OCI-LY3 (cell line): ENCODE measurements at regions not wholly inside any gene's neighbourhood (a gene's known extent, or its start where the extent isn't known, plus 50 kb on each side); places are given as distances from the start of the nearest gene placed in this dataset.

Experiments used
- H2AFZ ChIP-seq: fragments of 200-600, 300-600 bp; shearing (Covaris generic); 2 replicates; pipeline ENCODE4 v1.6.0; 2014; ENCODE audit warnings: antibody characterized with exemption, low read depth, low read length
- H3K27ac ChIP-seq: fragments of 200-600, 300-600 bp; sonication (generic); 2 replicates; pipeline ENCODE4 v1.5.1; 2014; ENCODE audit warnings: mild to moderate bottlenecking, low read length, moderate library complexity, mixed read lengths
- H3K27me3 ChIP-seq: fragments of 200-600, 300-600 bp; sonication (generic); 2 replicates; pipeline ENCODE4 v1.6.1; 2014; ENCODE audit warnings: low read depth, low read length, mixed read lengths
- H3K36me3 ChIP-seq: fragments of 200-600, 300-600 bp; sonication (generic); replicated peaks from 2 replicates; pipeline ENCODE3; 2014; ENCODE audit warnings: low read depth, low read length, mixed read lengths
- H3K4me1 ChIP-seq: fragments of 300-600, 200-600 bp; sonication (generic); 2 replicates; pipeline ENCODE4 v1.6.1; 2014; ENCODE audit warnings: low read length, mixed read lengths
- H3K4me2 ChIP-seq: fragments of 200-600, 300-600 bp; sonication (generic); 2 replicates; pipeline ENCODE4 v1.6.1; 2014; ENCODE audit warnings: low read length, mixed read lengths
- H3K4me3 ChIP-seq: fragments of 300-600, 200-600 bp; sonication (generic); 2 replicates; pipeline ENCODE4 v1.5.1; 2014; ENCODE audit warnings: antibody characterized with exemption, mild to moderate bottlenecking, low read length, moderate library complexity
- H3K79me2 ChIP-seq: fragments of 300-600, 200-600 bp; shearing (Covaris generic); 2 replicates; pipeline ENCODE4 v1.6.1; 2014; ENCODE audit warnings: mild to moderate bottlenecking, low read length, mixed read lengths
- H3K9ac ChIP-seq: fragments of 300-600, 200-600 bp; shearing (Covaris generic); 2 replicates; pipeline ENCODE4 v1.6.0; 2014; ENCODE audit warnings: mild to moderate bottlenecking, low read length, moderate library complexity
- H3K9me3 ChIP-seq: fragments of 200-600, 300-600 bp; shearing (Covaris generic); 2 replicates; pipeline ENCODE4 v1.6.1; 2014; ENCODE audit warnings: low read length, mixed read lengths; ENCODE audit not compliant: insufficient read depth
- H4K20me1 ChIP-seq: fragments of 200-600, 300-600 bp; sonication (generic); 2 replicates; pipeline ENCODE4 v1.6.1; 2016; ENCODE audit warnings: low read length, mixed read lengths; ENCODE audit not compliant: insufficient read depth
- CTCF ChIP-seq: fragments of 200-600, 300-600 bp; sonication (generic); IDR thresholded peaks from 2 replicates; pipeline ENCODE4 v1.5.1; 2014; ENCODE audit warnings: antibody characterized with exemption, low read length, low read depth
- EZH2phosphoT487 ChIP-seq: fragments of 200-600 bp; shearing (Covaris generic); IDR thresholded peaks from 2 replicates; pipeline ENCODE4 v1.6.1; 2018; ENCODE audit warnings: antibody characterized with exemption, mixed run types, low read depth

GRCh38 chr12:72836194-72836593 lies 564.0 kb downstream of the TRHDE start:
- Histone ChIP-seq H4K20me1 (no peaks in the 10 kb centered on the region), H3K27me3 (no peaks in the 10 kb centered on the region), H3K4me1 (peaks cover 4% of the 10 kb centered on the region), H3K4me3 (no peak overlapping the region), H3K79me2 (no peaks in the 10 kb centered on the region), H3K9ac (no peak overlapping the region), H3K4me2 (no peak overlapping the region), H2AFZ (no peak overlapping the region), H3K27ac (no peak overlapping the region), H3K9me3 (no peaks in the 10 kb centered on the region), H3K36me3 (no peaks in the 10 kb centered on the region)
- no peak for TF ChIP-seq EZH2phosphoT487
- no peak for TF ChIP-seq CTCF

GRCh38 chr12:72839696-72840095 lies 567.5 kb downstream of the TRHDE start:
- no peaks in the 10 kb centered on the region for H3K79me2 ChIP-seq
- H2AFZ ChIP-seq = no peak overlapping the region
- no peak overlapping the region for H3K4me3 ChIP-seq
- H4K20me1 ChIP-seq = no peaks in the 10 kb centered on the region
- no peak for TF ChIP-seq EZH2phosphoT487
- no peak for TF ChIP-seq CTCF
- no peaks in the 10 kb centered on the region for H3K27me3 ChIP-seq
- no peak overlapping the region for H3K9ac ChIP-seq
- H3K36me3 ChIP-seq = no peaks in the 10 kb centered on the region
- peaks cover 4% of the 10 kb centered on the region for H3K4me1 ChIP-seq
- H3K27ac ChIP-seq = no peak overlapping the region
- H3K9me3 ChIP-seq = no peaks in the 10 kb centered on the region
- no peak overlapping the region for H3K4me2 ChIP-seq

DNA sequence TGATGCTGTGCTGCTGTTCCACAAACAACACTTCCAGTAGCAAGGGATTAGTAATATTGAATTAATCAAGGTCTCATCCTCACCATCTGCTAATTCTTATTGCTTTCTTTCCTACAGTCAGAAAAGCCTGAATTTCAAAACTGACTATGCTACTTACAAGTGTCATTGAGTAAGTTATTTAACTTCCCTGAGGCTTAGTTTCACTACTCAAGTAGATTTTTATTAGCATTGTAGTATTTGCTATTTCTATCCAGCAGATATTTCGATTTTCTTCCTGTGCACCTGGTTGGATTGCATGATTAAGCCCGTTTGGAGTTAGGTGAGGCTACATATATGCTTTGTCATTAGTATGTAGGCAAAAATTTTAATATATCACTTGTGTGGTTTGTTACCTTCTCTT lies 591.5 kb downstream of the TRHDE start:
- H3K36me3 ChIP-seq = no peaks in the 10 kb centered on the region
- H3K4me1 ChIP-seq = no peaks in the 10 kb centered on the region
- TF ChIP-seq EZH2phosphoT487 = no peak
- no peak for TF ChIP-seq CTCF
- H2AFZ ChIP-seq = no peak overlapping the region
- no peaks in the 10 kb centered on the region for H3K27me3 ChIP-seq
- H3K4me2 ChIP-seq = no peak overlapping the region
- H3K9ac ChIP-seq = no peak overlapping the region
- H3K27ac ChIP-seq = no peak overlapping the region
- H4K20me1 ChIP-seq = no peaks in the 10 kb centered on the region
- no peaks in the 10 kb centered on the region for H3K9me3 ChIP-seq
- H3K79me2 ChIP-seq = no peaks in the 10 kb centered on the region
- no peak overlapping the region for H3K4me3 ChIP-seq

DNA sequence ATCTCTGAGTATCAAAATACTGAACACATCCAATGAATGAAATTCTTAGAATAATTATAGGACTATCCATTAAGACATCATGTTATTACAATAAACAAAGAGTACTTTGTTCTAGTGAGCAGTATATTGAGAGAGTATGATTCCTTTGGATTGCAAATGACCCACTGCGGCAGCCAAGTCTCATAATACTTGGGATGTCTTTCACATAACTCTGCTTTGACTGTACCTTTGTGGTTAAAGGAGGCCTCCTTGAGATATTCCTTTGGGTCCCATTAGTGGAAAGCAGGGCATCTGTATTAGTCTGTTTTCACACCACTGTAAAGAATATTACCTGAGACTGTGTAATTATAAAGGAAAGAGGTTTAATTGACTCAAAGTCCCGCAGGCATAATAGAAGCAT lies 593.8 kb downstream of the TRHDE start:
- Histone ChIP-seq H3K4me2 (no peak overlapping the region), H2AFZ (no peak overlapping the region)
- no peak for TF ChIP-seq EZH2phosphoT487
- no peak for TF ChIP-seq CTCF

More for the DNA sequence above, 593.8 kb downstream of the TRHDE start:
- Histone ChIP-seq H4K20me1 (no peaks in the 10 kb centered on the region), H3K27ac (no peak overlapping the region), H3K4me1 (no peaks in the 10 kb centered on the region), H3K9ac (no peak overlapping the region), H3K9me3 (no peaks in the 10 kb centered on the region), H3K4me3 (no peak overlapping the region), H3K27me3 (no peaks in the 10 kb centered on the region), H3K36me3 (no peaks in the 10 kb centered on the region), H3K79me2 (no peaks in the 10 kb centered on the region)
